ENCODE measurements at regions not wholly inside any gene's neighbourhood (a gene's known extent, or its start where the extent isn't known, plus 50 kb on each side); places are given as distances from the start of the nearest gene placed in this dataset.

GRCh38 chr13:62356977-62357376, 941.3 kb upstream of the PCDH20 start:
- Histone ChIP-seq H3K27me3 (ENCODE audit: insufficient read depth, low read length) (no peaks in the 10 kb centered on the region), H3K4me1 (ENCODE audit: insufficient read depth, low read length) (no peaks in the 10 kb centered on the region), H3K9ac (ENCODE audit: extremely low read depth, insufficient read length, low read length) (no peak overlapping the region), H3T11ph (ENCODE audit: low read length) (no peak overlapping the region), H4K8ac (replicated peaks; ENCODE audit: insufficient read length, low read depth, low read length) (no peak overlapping the region), H3K27ac (ENCODE audit: insufficient read length, low read depth, low read length) (no peak overlapping the region), H3K18ac (ENCODE audit: insufficient read length, low read depth, low read length) (no peak overlapping the region), H2AK5ac (ENCODE audit: insufficient read length, low read length) (no peak overlapping the region), H2BK20ac (ENCODE audit: low read depth, low read length, poor library complexity, severe bottlenecking) (no peak overlapping the region), H2AFZ (ENCODE audit: low read length) (no peak overlapping the region), H3K79me2 (ENCODE audit: insufficient read depth, low read length) (no peaks in the 10 kb centered on the region), H3K56ac (ENCODE audit: insufficient read length, low read depth, low read length) (no peak overlapping the region), H3K79me1 (ENCODE audit: insufficient read depth, low read depth, low read length, poor library complexity, severe bottlenecking) (no peaks in the 10 kb centered on the region), H2BK15ac (ENCODE audit: low read depth, low read length) (no peak overlapping the region), H2BK5ac (ENCODE audit: insufficient read length, low read length) (no peak overlapping the region), H4K5ac (ENCODE audit: insufficient read length, low read depth, low read length) (no peak overlapping the region), H3K4me2 (ENCODE audit: insufficient read depth, insufficient read length, low read length) (no peak overlapping the region), H3K9me3 (ENCODE audit: control insufficient read depth, low read depth, low read length) (no peaks in the 10 kb centered on the region), H3K14ac (ENCODE audit: insufficient read depth, low read length) (no peak overlapping the region), H3K4ac (ENCODE audit: low read depth, low read length) (no peak overlapping the region), H2BK12ac (ENCODE audit: insufficient read length, low read depth, low read length) (no peak overlapping the region), H3K23me2 (ENCODE audit: insufficient read length, low read depth, low read length, poor library complexity, severe bottlenecking) (no peaks in the 10 kb centered on the region), H4K20me1 (ENCODE audit: control insufficient read depth, insufficient read depth, insufficient read length) (no peaks in the 10 kb centered on the region), H4K91ac (ENCODE audit: insufficient read length, low read depth, low read length) (no peak overlapping the region), H3K23ac (ENCODE audit: insufficient read length, low read depth, low read length) (no peak overlapping the region), H2BK120ac (ENCODE audit: low read depth, low read length, poor library complexity, severe bottlenecking) (no peak overlapping the region)
- no CpG with 5 or more reads among the region's 1 CpG for WGBS (ENCODE audit: extremely low coverage, insufficient read length, low lambda C conversion rate)
- Mint-ChIP-seq H3K9me3 (no peaks in the 10 kb centered on the region; a peak in 1 of 5 replicates), H3K4me3 (no peak overlapping the region), H3K4me1 (peaks cover 8 to 12% of the 10 kb centered on the region in 2 experiments), H3K27me3 (ENCODE audit: low read depth) (no peaks in the 10 kb centered on the region), H3K27ac (no peak overlapping the region; a peak in 1 of 7 replicates), H3K36me3 (ENCODE audit: insufficient read depth in 1 of 3, low read depth in 3 of 3) (no peaks in the 10 kb centered on the region)
- no peak for DNase-seq
- no peak for TF ChIP-seq CTCF (conservative IDR thresholded peaks at IDR 0.05)
